Adipocyte (in vitro differentiated cells): ENCODE measurements at regions not wholly inside any gene's neighbourhood (a gene's known extent, or its start where the extent isn't known, plus 50 kb on each side); places are given as distances from the start of the nearest gene placed in this dataset.

Experiments used
- DNase-seq: peaks from one replicate; pipeline ENCODE4 v3.0.0-alpha.2; 2015; ENCODE audit warnings: low read depth
- H3K27me3 ChIP-seq: replicated peaks from 2 replicates; pipeline ENCODE4 v1.7.0; 2013; ENCODE audit warnings: mild to moderate bottlenecking, low read length, moderate library complexity; ENCODE audit not compliant: control insufficient read depth, insufficient read depth
- H3K36me3 ChIP-seq: 2 replicates; pipeline ENCODE4 v1.7.0; 2013; ENCODE audit warnings: low read length, mild to moderate bottlenecking, moderate library complexity; ENCODE audit not compliant: control insufficient read depth, insufficient read depth, severe bottlenecking
- H3K4me1 ChIP-seq: 2 replicates; pipeline ENCODE4 v1.7.0; 2013; ENCODE audit warnings: mild to moderate bottlenecking, low read length, moderate library complexity; ENCODE audit not compliant: control insufficient read depth, insufficient read depth
- H3K4me3 ChIP-seq: 2 replicates; pipeline ENCODE4 v1.7.0; 2013; ENCODE audit warnings: mild to moderate bottlenecking, low read length, moderate library complexity
- H3K9ac ChIP-seq: 2 replicates; pipeline ENCODE4 v1.7.0; 2013; ENCODE audit warnings: mild to moderate bottlenecking, low read length, moderate library complexity
- H3K9me3 ChIP-seq: 2 replicates; pipeline ENCODE4 v1.7.0; 2013; ENCODE audit warnings: mild to moderate bottlenecking, low read length, moderate library complexity; ENCODE audit not compliant: control insufficient read depth

DNA sequence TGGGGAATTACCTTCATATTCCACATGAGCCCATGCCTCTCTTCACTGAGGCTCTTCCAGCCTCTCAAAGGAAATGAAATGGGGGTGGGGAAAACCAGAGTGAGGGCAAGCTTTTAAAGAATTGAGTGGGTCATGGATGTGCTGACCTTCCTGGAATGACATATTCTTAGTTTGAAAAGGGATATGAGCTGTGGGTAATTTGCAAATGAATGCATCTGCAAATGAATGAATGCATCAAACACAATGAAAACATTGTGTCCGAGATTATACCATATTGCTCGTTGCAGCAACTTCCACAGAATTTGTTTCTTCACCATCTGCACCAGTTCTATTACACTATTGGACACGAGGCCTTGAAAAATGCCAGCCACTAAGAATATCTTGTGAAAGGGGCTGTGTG lies 198.6 kb upstream of the CDH6 start:
- Histone ChIP-seq H3K4me3 (no peak overlapping the region), H3K9me3 (peaks cover 3% of the 10 kb centered on the region), H3K9ac (no peak overlapping the region), H3K27me3 (no peaks in the 10 kb centered on the region), H3K36me3 (no peaks in the 10 kb centered on the region), H3K4me1 (no peaks in the 10 kb centered on the region)
- no peak for DNase-seq

GRCh38 chr5:30994176-30994575 lies 199.3 kb upstream of the CDH6 start:
- no peaks in the 10 kb centered on the region for H3K27me3 ChIP-seq
- H3K36me3 ChIP-seq: no peaks in the 10 kb centered on the region
- no peaks in the 10 kb centered on the region for H3K4me1 ChIP-seq
- no peak overlapping the region for H3K4me3 ChIP-seq
- H3K9me3 ChIP-seq: no peaks in the 10 kb centered on the region
- H3K9ac ChIP-seq: no peak overlapping the region
- no peak for DNase-seq

GRCh38 chr5:30991462-30991861 lies 202.0 kb upstream of the CDH6 start:
- no peaks in the 10 kb centered on the region for H3K36me3 ChIP-seq
- peaks cover 2% of the 10 kb centered on the region for H3K9me3 ChIP-seq
- peak; percentile 66 for DNase-seq
- no peaks in the 10 kb centered on the region for H3K4me1 ChIP-seq
- H3K27me3 ChIP-seq: no peaks in the 10 kb centered on the region
- no peak overlapping the region for H3K9ac ChIP-seq
- H3K4me3 ChIP-seq: no peak overlapping the region

DNA sequence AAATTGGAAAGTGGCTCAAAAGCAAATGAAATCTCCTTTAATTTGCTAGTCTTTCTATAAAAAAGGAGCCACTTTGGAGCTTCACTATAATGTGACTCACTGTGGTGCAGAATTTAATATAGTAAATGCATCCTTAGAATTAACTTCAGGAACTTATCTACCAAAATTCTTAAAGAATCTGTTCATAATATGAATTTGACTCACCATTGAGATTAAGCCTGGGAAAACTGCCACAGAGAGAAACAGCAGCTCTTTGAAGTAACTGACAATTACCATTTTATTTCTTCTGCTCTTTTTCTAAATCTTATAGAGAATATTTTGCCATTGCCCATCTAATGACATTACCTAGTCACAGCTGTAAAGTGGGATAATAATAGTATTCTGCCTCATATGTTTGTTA lies 211.9 kb upstream of the CDH6 start:
- H3K27me3 ChIP-seq: no peaks in the 10 kb centered on the region
- H3K9ac ChIP-seq: no peak overlapping the region
- no peaks in the 10 kb centered on the region for H3K9me3 ChIP-seq
- peak; percentile 33 for DNase-seq
- H3K36me3 ChIP-seq: no peaks in the 10 kb centered on the region
- no peak overlapping the region for H3K4me3 ChIP-seq
- H3K4me1 ChIP-seq: no peaks in the 10 kb centered on the region

DNA sequence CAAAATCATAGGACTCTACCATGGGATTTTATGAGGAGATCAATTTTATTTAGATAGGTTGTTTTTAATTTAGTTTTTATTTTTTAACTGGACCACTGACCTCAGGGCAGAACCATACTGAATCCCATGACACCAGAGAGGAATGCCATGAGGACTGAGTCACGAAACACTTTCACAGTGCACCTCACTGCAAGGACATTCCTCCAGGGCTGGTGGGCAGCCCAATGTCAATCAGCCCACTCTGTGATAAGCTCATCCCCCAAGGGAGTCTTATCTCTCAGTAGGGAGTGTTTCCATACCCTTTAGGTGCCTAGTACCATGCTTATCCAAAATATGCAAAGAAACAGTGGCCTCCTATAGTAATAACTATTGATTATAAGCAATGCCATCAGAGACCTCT lies 224.5 kb upstream of the CDH6 start:
- Histone ChIP-seq H3K9ac (no peak overlapping the region), H3K4me3 (no peak overlapping the region)
- DNase-seq: no peak

DNA sequence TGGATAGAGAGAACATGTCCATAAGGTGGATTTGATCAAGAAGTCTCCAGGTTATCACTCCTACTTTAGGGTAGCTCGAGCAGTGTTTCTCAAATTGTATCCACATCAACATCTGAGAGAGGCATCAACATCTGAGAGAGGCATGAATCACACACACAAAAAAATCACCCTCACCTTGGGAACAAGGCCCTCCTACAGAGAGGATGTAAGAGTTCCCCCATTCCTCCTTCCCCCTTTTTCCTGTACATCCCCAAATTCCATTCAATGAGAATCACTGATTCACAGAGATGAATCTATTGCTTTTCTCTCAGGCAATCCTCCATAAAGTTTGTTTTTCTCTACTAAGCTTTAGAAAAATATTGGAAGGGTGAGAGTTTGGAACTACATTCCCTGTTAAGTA lies 233.4 kb upstream of the CDH6 start:
- no peak for DNase-seq
- H3K9me3 ChIP-seq: no peaks in the 10 kb centered on the region
- no peaks in the 10 kb centered on the region for H3K36me3 ChIP-seq
- H3K9ac ChIP-seq: no peak overlapping the region
- H3K4me1 ChIP-seq: no peaks in the 10 kb centered on the region
- H3K4me3 ChIP-seq: no peak overlapping the region
- H3K27me3 ChIP-seq: no peaks in the 10 kb centered on the region

More for the DNA sequence above, 224.5 kb upstream of the CDH6 start:
- Histone ChIP-seq H3K9me3 (no peaks in the 10 kb centered on the region), H3K4me1 (no peaks in the 10 kb centered on the region), H3K36me3 (no peaks in the 10 kb centered on the region), H3K27me3 (no peaks in the 10 kb centered on the region)

GRCh38 chr5:30959238-30959637 lies 234.2 kb upstream of the CDH6 start:
- Histone ChIP-seq H3K9ac (no peak overlapping the region), H3K4me1 (no peaks in the 10 kb centered on the region), H3K36me3 (no peaks in the 10 kb centered on the region), H3K27me3 (no peaks in the 10 kb centered on the region), H3K9me3 (no peaks in the 10 kb centered on the region), H3K4me3 (no peak overlapping the region)
- DNase-seq: no peak

DNA sequence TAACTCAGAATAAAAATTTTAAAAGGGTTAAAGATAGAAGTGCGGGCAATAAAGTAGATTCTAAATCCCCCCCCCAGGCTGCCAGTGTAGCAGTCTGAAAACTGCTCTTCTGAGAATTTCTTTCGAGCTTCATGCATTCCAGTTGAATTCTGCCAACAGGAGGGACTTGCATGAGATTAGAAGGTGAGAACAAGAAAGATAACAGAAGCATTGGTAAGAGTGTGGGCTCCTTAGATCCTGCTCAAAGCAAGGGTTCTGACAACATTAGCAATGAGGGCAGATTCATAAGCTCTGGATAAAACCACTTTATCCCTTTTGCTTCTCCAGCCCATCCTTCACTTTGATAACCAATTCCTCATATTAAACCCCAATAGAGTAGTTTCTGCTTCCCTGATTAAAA lies 235.9 kb upstream of the CDH6 start:
- H3K27me3 ChIP-seq: no peaks in the 10 kb centered on the region
- H3K36me3 ChIP-seq: no peaks in the 10 kb centered on the region
- no peak for DNase-seq
- no peak overlapping the region for H3K4me3 ChIP-seq
- no peaks in the 10 kb centered on the region for H3K4me1 ChIP-seq
- H3K9me3 ChIP-seq: no peaks in the 10 kb centered on the region
- H3K9ac ChIP-seq: no peak overlapping the region

GRCh38 chr5:30956251-30956650 lies 237.2 kb upstream of the CDH6 start:
- Histone ChIP-seq H3K4me3 (no peak overlapping the region), H3K36me3 (no peaks in the 10 kb centered on the region), H3K9me3 (no peaks in the 10 kb centered on the region), H3K4me1 (no peaks in the 10 kb centered on the region), H3K27me3 (no peaks in the 10 kb centered on the region), H3K9ac (no peak overlapping the region)
- DNase-seq: no peak

GRCh38 chr5:30937070-30937469 lies 256.4 kb upstream of the CDH6 start:
- Histone ChIP-seq H3K4me1 (no peaks in the 10 kb centered on the region), H3K4me3 (no peak overlapping the region), H3K27me3 (no peaks in the 10 kb centered on the region), H3K9me3 (no peaks in the 10 kb centered on the region), H3K36me3 (no peaks in the 10 kb centered on the region), H3K9ac (no peak overlapping the region)
- no peak for DNase-seq

DNA sequence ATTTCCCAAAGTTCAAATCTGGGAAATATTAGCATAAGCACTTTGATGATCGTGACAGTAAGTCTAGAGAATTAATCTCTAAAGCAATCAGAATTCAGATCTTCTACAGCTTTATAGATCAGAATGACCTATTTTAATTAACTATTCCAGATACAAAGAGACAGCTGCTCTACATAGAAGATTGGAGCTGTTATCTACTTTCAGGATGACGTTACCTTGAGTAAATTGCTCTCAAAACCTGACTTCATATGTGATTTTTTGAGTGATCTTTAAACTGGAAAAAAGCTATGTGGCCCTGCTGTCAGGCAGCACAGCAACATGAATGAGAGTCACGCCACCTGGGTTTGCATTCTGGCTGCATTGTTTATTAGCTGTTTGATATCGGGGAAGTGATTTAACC lies 259.9 kb upstream of the CDH6 start:
- Histone ChIP-seq H3K4me3 (no peak overlapping the region), H3K4me1 (no peaks in the 10 kb centered on the region), H3K27me3 (no peaks in the 10 kb centered on the region), H3K9me3 (no peaks in the 10 kb centered on the region), H3K36me3 (no peaks in the 10 kb centered on the region), H3K9ac (no peak overlapping the region)
- DNase-seq: no peak

DNA sequence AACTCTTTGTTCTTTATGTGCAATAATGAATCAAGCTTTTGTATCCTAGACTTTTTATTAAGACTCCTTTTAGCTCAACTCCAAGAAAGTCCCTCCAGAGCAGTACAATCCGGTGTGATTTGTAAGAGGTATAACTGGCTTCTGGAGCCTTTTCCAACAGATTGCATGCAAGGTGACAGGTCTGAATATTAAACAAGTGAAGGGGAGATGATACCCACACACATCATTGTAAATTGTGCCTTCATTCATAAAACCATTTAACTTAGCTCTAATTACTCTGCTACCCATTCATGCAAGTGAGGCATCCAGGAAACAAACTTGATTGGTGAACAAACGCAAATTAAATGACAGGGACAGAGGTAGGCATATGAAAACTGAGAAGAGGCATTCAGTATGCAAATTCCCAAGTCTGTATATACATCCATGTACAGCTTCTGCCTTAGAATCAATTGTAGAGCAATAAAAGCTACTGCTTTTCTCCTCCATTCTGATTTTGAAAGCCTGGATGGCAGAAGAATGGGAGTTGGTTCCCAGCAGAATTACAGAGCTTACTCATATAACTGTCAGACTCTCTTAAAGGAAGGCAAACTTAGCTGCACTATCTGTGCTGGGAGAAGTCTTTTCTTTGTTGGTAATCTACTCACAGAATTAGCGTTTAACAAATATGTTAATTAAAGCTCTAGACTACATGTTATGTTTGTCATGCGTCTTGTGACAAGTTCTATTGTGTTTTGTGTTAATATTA lies 261.0 kb upstream of the CDH6 start:
- DNase-seq: no peak
- H3K9ac ChIP-seq: no peak overlapping the region
- H3K4me3 ChIP-seq: no peak overlapping the region

More for the DNA sequence above, 261.0 kb upstream of the CDH6 start:
- H3K4me1 ChIP-seq: no peaks in the 10 kb centered on the region
- H3K27me3 ChIP-seq: no peaks in the 10 kb centered on the region
- H3K36me3 ChIP-seq: no peaks in the 10 kb centered on the region
- no peaks in the 10 kb centered on the region for H3K9me3 ChIP-seq
